ENCODE measurements at regions not wholly inside any gene's neighbourhood (a gene's known extent, or its start where the extent isn't known, plus 50 kb on each side); places are given as distances from the start of the nearest gene placed in this dataset.

DNA sequence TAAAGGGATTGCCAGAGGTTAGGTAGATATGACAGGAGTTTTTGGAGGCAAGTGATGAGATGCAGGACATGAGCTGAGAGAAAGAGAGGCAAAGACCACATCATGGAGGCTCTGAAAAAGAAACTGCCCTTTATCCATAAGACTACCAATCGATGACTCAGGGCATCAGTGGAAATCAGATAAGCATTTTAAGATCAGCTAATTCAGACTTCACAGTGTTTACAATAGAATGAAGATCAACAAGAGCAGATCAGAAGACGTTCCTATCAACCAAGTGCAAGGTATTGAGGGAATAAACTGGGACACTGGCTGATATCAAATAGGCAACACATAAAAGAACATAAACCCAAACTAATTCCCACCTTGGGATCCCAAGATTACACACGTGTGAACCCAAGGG is 227.2 kb downstream of the SLCO4C1 start:
- TF ChIP-seq POLR2A (IDR thresholded peaks at IDR 0.05) (no peak), EP300 (IDR thresholded peaks at IDR 0.05) (no peak), POLR2AphosphoS5 (IDR thresholded peaks at IDR 0.05) (no peak)
- TF ChIP-seq, protein P1, sequence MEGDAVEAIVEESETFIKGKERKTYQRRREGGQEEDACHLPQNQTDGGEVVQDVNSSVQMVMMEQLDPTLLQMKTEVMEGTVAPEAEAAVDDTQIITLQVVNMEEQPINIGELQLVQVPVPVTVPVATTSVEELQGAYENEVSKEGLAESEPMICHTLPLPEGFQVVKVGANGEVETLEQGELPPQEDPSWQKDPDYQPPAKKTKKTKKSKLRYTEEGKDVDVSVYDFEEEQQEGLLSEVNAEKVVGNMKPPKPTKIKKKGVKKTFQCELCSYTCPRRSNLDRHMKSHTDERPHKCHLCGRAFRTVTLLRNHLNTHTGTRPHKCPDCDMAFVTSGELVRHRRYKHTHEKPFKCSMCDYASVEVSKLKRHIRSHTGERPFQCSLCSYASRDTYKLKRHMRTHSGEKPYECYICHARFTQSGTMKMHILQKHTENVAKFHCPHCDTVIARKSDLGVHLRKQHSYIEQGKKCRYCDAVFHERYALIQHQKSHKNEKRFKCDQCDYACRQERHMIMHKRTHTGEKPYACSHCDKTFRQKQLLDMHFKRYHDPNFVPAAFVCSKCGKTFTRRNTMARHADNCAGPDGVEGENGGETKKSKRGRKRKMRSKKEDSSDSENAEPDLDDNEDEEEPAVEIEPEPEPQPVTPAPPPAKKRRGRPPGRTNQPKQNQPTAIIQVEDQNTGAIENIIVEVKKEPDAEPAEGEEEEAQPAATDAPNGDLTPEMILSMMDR (IDR thresholded peaks at IDR 0.05), result no peak

All from suprapubic skin (tissue), 4 donors.